ENCODE measurements at regions not wholly inside any gene's neighbourhood (a gene's known extent, or its start where the extent isn't known, plus 50 kb on each side); places are given as distances from the start of the nearest gene placed in this dataset.

DNA sequence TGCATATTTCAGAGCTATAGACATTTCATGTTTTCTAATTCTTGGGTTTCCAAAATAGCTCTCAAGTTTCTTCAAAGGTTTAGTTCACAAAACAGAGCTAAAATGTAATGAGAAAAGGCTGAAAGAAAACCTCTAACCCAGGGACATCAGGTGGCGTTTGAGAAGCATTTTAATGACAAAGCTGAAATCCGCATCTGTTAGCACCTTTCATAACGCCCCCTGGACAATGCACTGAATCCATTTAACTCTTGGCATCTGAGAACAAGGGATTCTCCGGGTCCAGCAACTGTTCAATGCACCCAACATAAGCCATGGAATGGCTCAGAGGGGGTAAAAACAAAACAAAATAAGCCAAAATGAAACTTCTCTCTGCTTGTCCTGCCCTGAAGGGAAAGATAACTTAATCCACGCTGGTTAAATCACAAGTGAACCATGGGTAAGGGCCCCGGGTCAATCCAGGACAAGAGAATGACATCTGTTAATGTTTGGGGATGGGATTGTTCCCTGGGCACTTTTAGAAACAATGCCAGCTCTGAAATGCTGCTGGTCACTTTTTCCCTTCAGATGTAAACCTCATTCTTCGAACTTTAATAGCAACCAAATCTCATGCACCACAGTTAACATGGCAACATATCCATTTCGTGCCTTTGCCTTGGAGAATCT, 466.2 kb upstream of the ADAMTS9 start:
- TF ChIP-seq, protein P1, sequence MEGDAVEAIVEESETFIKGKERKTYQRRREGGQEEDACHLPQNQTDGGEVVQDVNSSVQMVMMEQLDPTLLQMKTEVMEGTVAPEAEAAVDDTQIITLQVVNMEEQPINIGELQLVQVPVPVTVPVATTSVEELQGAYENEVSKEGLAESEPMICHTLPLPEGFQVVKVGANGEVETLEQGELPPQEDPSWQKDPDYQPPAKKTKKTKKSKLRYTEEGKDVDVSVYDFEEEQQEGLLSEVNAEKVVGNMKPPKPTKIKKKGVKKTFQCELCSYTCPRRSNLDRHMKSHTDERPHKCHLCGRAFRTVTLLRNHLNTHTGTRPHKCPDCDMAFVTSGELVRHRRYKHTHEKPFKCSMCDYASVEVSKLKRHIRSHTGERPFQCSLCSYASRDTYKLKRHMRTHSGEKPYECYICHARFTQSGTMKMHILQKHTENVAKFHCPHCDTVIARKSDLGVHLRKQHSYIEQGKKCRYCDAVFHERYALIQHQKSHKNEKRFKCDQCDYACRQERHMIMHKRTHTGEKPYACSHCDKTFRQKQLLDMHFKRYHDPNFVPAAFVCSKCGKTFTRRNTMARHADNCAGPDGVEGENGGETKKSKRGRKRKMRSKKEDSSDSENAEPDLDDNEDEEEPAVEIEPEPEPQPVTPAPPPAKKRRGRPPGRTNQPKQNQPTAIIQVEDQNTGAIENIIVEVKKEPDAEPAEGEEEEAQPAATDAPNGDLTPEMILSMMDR (IDR thresholded peaks at IDR 0.05): no peak
- TF ChIP-seq ZFX (IDR thresholded peaks at IDR 0.05; ENCODE audit: borderline replicate concordance): no peak
- H3K27ac ChIP-seq: no peak overlapping the region

DNA sequence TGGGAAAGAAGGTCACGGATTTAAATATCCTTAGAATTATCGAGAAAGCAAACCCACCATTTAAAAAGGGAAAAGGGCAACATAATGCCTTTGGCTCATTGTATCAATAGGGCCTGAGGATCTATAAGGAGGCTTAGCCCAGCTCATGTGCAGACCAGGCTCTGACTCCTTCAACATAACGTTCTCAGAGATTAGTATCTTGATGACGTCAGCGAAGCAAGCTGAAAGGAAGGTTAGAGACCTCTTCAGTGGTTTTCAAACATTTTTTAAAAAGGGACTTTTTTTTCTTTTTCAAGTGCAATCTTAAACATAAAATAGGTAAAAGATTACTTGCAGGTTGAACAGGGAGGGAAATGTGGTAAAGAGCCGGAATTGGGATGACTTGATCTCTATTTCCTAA, 463.9 kb upstream of the ADAMTS9 start:
- TF ChIP-seq ZFX (IDR thresholded peaks at IDR 0.05; ENCODE audit: borderline replicate concordance): no peak
- TF ChIP-seq, protein P1 (IDR thresholded peaks at IDR 0.05): no peak
- H3K27ac ChIP-seq: no peak overlapping the region

DNA sequence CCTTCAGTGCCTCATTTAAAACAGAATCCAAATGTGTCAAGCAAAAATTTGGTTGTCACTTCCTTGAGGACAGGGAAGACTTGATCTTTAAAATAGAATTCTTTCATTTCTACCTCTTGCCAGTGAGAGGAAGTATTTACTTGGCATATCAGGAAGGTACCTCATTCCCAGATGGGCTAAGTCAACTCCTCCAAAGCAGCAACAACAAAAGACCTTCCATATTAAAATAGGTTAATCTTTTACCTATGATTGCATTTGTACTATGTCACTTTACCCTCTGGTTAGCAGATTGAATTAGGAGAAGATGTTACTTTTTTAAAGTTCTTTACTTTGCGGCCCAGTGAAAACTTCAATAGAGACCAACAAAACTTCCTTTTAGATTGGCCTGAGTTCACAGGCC, 462.1 kb upstream of the ADAMTS9 start:
- TF ChIP-seq, protein P1 (IDR thresholded peaks at IDR 0.05): no peak
- TF ChIP-seq ZFX (IDR thresholded peaks at IDR 0.05; ENCODE audit: borderline replicate concordance): no peak
- no peak overlapping the region for H3K27ac ChIP-seq

DNA sequence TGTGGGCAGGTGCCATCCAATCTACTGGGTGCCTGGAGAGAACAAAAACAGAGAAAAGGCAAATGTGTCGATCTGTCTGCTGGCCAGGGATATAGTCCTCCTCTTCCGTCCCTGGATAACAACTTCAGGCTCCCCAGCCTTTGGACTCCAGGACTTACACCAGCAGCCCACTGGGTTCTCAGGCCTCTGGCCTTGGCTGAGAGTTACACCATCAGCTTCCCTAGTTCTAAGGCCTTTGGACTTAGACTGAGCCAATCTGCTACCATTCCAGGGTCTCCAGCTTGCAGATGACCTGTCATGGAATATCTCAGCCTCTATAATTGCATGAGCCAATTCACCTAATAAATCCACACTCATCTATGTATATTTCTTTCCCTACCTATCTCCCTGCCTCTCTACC, 460.9 kb upstream of the ADAMTS9 start:
- no peak overlapping the region for H3K27ac ChIP-seq
- TF ChIP-seq, protein P1 (IDR thresholded peaks at IDR 0.05): no peak
- no peak for TF ChIP-seq ZFX (IDR thresholded peaks at IDR 0.05; ENCODE audit: borderline replicate concordance)

DNA sequence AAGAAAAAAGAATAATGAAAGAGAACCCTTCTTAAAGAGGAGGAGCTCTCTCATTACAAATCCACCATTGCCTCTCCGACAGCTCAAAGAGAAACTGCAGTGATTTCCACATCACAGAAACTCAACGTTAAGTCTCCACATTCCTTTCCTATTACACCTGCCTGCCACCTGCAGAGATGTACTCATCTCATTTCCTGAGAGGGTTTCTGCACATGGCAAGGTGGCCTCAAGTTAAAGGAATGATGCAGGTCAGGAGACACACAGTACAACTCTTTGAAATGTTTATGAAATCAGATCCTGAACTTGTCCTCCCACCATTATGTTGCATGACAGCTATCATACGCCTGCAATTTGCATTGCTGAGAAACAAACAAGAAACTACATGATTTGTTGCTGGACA, 458.4 kb upstream of the ADAMTS9 start:
- TF ChIP-seq ZFX (IDR thresholded peaks at IDR 0.05; ENCODE audit: borderline replicate concordance): no peak
- TF ChIP-seq, protein P1 (IDR thresholded peaks at IDR 0.05): no peak
- no peak overlapping the region for H3K27ac ChIP-seq

DNA sequence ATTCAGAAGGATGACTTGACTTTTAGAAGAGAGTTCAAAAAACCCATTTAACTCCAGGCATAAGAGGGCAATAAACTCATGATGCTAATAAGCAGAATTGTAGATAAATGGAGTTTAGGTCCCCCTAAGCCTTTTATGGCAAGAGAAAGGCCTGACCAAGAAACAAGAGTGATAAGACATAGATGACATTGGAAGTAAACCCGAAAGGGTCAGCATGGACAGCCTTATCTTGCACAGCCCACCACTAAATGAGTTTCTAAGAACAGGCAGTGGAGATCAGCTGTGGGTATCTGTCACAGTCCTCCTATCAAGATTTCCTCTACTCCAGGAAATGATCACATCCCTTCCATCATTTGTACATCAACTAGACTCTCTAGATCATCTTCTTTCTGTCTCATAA, 457.9 kb upstream of the ADAMTS9 start:
- no peak overlapping the region for H3K27ac ChIP-seq
- TF ChIP-seq ZFX (IDR thresholded peaks at IDR 0.05; ENCODE audit: borderline replicate concordance): no peak
- TF ChIP-seq, protein P1 (IDR thresholded peaks at IDR 0.05): no peak

DNA sequence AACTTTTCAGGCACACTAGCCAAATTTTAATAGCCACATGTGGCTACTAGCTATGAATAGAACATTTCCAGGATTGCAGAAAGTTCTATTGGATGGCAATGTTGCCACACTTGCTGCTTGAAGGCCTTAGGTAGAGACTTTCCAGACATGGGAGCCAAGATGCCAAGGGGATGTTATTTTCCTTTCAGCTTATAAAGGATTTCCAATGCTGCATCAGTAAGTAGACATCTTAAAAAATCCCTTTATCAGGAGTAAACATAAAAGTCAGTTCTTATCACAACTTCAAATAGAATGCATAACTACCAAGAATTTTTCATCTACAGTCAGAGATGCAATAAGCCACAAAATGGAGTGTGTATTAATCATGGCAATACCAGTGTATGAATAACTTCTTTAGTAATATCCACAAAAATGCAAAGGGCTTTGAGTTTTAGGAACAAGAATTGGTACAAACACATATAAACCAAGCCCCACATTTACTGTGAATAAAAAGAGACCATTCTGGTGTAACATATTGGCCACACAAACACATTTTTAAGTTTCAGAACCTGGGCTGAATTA, 457.1 kb upstream of the ADAMTS9 start:
- no peak overlapping the region for H3K27ac ChIP-seq
- TF ChIP-seq, protein P1 (IDR thresholded peaks at IDR 0.05): no peak
- no peak for TF ChIP-seq ZFX (IDR thresholded peaks at IDR 0.05; ENCODE audit: borderline replicate concordance)
